ENCODE measurements at regions not wholly inside any gene's neighbourhood (a gene's known extent, or its start where the extent isn't known, plus 50 kb on each side); places are given as distances from the start of the nearest gene placed in this dataset.

DNA sequence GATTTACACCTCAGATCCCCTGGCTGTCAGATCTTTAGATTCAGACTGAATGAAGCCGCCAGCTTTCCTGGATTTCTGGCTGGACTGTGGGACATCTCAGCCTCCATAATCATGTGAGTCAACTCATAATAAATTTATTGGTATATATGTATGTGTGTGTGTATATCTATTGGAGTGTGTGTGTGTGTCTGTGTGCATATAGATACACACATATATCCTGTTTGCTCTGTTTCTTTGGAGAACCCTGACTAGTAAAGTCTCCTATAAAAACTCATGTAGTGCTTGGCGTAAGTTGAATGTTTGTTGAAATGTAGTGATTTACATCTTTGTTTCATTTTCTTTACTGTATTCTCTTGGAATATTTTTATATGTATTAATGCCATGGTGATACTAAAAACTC is 499.5 kb upstream of the KLF12 start:
- H3K9me3 ChIP-seq (ENCODE audit: low read length): no peaks in the 10 kb centered on the region
- TF ChIP-seq, protein P1, sequence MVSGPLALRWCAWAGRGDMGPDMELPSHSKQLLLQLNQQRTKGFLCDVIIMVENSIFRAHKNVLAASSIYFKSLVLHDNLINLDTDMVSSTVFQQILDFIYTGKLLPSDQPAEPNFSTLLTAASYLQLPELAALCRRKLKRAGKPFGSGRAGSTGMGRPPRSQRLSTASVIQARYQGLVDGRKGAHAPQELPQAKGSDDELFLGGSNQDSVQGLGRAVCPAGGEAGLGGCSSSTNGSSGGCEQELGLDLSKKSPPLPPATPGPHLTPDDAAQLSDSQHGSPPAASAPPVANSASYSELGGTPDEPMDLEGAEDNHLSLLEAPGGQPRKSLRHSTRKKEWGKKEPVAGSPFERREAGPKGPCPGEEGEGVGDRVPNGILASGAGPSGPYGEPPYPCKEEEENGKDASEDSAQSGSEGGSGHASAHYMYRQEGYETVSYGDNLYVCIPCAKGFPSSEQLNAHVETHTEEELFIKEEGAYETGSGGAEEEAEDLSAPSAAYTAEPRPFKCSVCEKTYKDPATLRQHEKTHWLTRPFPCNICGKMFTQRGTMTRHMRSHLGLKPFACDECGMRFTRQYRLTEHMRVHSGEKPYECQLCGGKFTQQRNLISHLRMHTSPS (CRISPR knock-in tag; IDR thresholded peaks at IDR 0.05; ENCODE audit: low read depth): no peak
- TF ChIP-seq STAT5B (CRISPR knock-in tag; IDR thresholded peaks at IDR 0.05): no peak
- no peak for TF ChIP-seq SP140L (CRISPR knock-in tag; IDR thresholded peaks at IDR 0.05; ENCODE audit: borderline replicate concordance)
- TF ChIP-seq TSC22D2 (CRISPR knock-in tag; IDR thresholded peaks at IDR 0.05; ENCODE audit: borderline replicate concordance): no peak
- no peak for TF ChIP-seq HDAC2 (CRISPR knock-in tag; IDR thresholded peaks at IDR 0.05)
- no peak for TF ChIP-seq FIP1L1 (IDR thresholded peaks at IDR 0.05; ENCODE audit: borderline replicate concordance, insufficient read depth, low read depth, low read length)
- no peak for TF ChIP-seq ZNF101 (CRISPR knock-in tag; IDR thresholded peaks at IDR 0.05; ENCODE audit: borderline replicate concordance, low read depth)
- TF ChIP-seq ZNF703 (CRISPR knock-in tag; IDR thresholded peaks at IDR 0.05; ENCODE audit: borderline replicate concordance): no peak
- no peak for TF ChIP-seq FOSL1 (CRISPR knock-in tag; IDR thresholded peaks at IDR 0.05; ENCODE audit: borderline replicate concordance)
- no peak for TF ChIP-seq ZNF616 (CRISPR knock-in tag; IDR thresholded peaks at IDR 0.05; ENCODE audit: low read depth)
- TF ChIP-seq ZNF747 (CRISPR knock-in tag; IDR thresholded peaks at IDR 0.05; ENCODE audit: borderline replicate concordance): no peak
- TF ChIP-seq ZNF160 (CRISPR knock-in tag; IDR thresholded peaks at IDR 0.05): no peak
- no peak for TF ChIP-seq ZNF556 (CRISPR knock-in tag; IDR thresholded peaks at IDR 0.05; ENCODE audit: borderline replicate concordance)
- TF ChIP-seq BRD4 (CRISPR knock-in tag; IDR thresholded peaks at IDR 0.05): no peak
- TF ChIP-seq TFDP2 (CRISPR knock-in tag; IDR thresholded peaks at IDR 0.05): no peak
- TF ChIP-seq ZNF367 (CRISPR knock-in tag; IDR thresholded peaks at IDR 0.05; ENCODE audit: borderline replicate concordance): no peak
- TF ChIP-seq SRSF1 (optimal IDR thresholded peaks at IDR 0.05; ENCODE audit: low read depth, low read length): no peak
- no peak for TF ChIP-seq ZNF570 (CRISPR knock-in tag; IDR thresholded peaks at IDR 0.05; ENCODE audit: borderline replicate concordance)
- no peak for TF ChIP-seq ZFP91 (CRISPR knock-in tag; IDR thresholded peaks at IDR 0.05; ENCODE audit: borderline replicate concordance)
- H3K27ac ChIP-seq (ENCODE audit: extremely low read length, insufficient read depth, low read length): no peak overlapping the region
- BruUV-seq (replicated peaks): no TSS peak
- intact Hi-C loops (cut with micrococcal nuclease; ENCODE audit: unreplicated experiment): no loop called here
- CTCF ChIA-PET (ENCODE audit: low intra/inter-chr PET ratio, low total read pairs): no interaction called here
- DNase-seq (ENCODE audit: low spot score) (no peak), ATAC-seq (no peak), FAIRE-seq (no peak)
- no peaks in the 10 kb centered on the region for H3K36me3 ChIP-seq (replicated peaks in 1 of 2; ENCODE audit: control insufficient read depth in 1 of 2, insufficient read depth in 2 of 2, low read length in 2 of 2)
- H3K79me2 ChIP-seq (ENCODE audit: insufficient read depth, low read length): no peaks in the 10 kb centered on the region
- H3K27me3 ChIP-seq (ENCODE audit: control insufficient read depth in 1 of 2, insufficient read depth in 2 of 2, low read length in 2 of 2): no peaks in the 10 kb centered on the region; a peak in 1 of 5 replicates
- POLR2A ChIA-PET: no interaction called here
- WGBS (ENCODE audit: low lambda C conversion rate): 43% methylated on average over 2 of the region's 2 CpGs
- no peak overlapping the region for H3K4me2 ChIP-seq (ENCODE audit: low read depth, low read length)
- H3K4me1 ChIP-seq (ENCODE audit: insufficient read depth, low read length): no peaks in the 10 kb centered on the region
- H3K4me3 ChIP-seq (replicated peaks in 1 of 3; ENCODE audit: insufficient read depth in 1 of 3, low read depth in 2 of 3, low read length in 3 of 3): no peak overlapping the region
- no peak overlapping the region for H3K9ac ChIP-seq (ENCODE audit: insufficient read depth, low read depth, low read length)
- H4K20me1 ChIP-seq (ENCODE audit: insufficient read depth, low read length): no peaks in the 10 kb centered on the region
- H2AFZ ChIP-seq (ENCODE audit: low read length): no peak overlapping the region
- in situ Hi-C loops (cut with HindIII; ENCODE audit: extremely low pct_ligation_motif_present, low pct_unique_long_range_greater_than_20kb): no loop called here
